Suppressor macrophage treated with lipopolysaccharide for 1 hour (primary cell): ENCODE measurements at regions not wholly inside any gene's neighbourhood (a gene's known extent, or its start where the extent isn't known, plus 50 kb on each side); places are given as distances from the start of the nearest gene placed in this dataset.
"Not testable (repeated sequence)": the region's sequence is repeated elsewhere in the genome, so short reads cannot be mapped to it uniquely, and the experiment has no call there.

Experiments used
- DNase-seq, 3 donors: peaks; one replicate each; pipeline ENCODE4 v3.0.0-alpha.2; 2020 to 2022

DNA sequence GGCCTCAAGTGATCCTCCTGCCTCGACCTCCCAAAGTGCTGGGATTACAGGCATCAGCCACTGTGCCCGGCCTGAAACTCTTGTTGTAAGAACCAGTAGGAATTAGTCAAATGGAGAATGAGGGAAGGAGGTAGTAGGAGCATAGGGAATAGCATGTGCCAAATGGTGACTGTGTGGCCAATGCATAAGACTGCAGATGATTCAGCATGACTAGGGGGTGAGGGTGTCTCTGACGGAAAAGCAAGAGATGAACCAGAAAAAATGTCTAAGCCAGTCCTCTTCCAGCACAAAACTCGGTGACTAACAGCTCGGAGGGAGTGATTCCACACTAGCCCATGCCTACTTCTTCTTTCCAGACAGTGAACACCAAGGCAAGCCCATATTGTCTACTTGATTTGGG is 58.2 kb upstream of the DUSP21 start:
- DNase-seq = peak; percentile 15 to 36 (median 17)

- no peak for DNase-seq
These were observed 59.6 kb upstream of the DUSP21 start for GRCh38 chrX:44784241-44784640.

DNA sequence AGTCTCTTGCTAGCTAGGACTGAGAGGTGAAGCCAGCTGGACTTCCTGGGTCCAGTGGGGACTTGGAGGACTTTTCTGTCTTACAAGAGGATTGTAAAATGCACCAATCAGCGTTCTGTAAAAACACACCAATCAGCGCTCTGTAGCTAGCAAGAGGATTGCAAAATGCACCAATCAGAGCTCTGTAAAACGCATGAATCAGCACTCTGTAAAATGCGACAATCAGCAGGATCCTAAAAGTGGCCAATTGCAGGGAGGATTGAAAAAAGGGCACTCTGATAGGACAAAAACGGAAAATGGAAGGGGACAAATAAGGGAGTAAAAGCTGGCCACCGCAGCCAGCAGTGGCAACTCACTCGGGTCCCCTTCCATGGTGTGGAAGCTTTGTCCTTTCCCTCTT is 65.6 kb upstream of the DUSP21 start:
- DNase-seq = no peak

DNA sequence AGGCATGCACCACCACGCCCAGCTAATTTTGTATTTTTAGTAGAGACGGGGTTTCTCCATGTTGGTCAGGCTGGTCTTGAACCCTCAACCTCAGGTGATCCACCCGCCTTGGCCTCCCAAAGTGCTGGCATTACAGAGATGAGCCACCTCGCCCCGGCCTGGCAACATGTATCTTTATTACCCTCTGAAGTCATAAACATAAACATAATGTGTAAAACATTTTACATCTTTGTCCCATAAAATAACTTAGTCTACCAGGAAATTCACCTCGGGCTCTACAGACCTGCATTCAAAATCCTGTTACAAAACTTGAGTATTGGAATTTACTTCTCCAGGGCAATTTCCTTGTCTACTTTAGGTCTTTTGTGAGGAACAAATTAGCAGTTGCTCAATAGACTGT is 68.1 kb upstream of the DUSP21 start:
- DNase-seq = peak in 1 of 3 donors; percentile 14

DNA sequence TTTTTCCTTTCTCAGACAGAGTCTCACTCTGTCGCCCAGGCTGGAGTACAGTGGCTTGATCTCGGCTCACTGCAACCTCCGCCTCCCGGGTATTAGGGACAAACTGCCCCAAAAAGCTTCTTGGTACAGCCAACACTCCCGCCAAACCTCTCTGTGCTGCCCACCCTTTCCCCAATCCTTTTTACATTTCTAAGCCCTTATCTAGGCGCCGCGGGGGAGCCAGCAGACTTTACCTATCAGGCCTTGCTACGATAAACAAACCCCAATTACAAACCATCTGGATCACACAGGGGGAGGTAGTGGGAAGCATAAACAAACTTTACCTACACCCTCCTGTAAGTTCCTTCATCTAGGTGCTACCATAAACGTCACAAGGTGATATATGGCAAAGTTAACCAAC is 69.8 kb upstream of the DUSP21 start:
- not testable (repeated sequence) for DNase-seq

GRCh38 chrX:44770121-44770520 is 73.7 kb upstream of the DUSP21 start:
- DNase-seq = no peak

DNA sequence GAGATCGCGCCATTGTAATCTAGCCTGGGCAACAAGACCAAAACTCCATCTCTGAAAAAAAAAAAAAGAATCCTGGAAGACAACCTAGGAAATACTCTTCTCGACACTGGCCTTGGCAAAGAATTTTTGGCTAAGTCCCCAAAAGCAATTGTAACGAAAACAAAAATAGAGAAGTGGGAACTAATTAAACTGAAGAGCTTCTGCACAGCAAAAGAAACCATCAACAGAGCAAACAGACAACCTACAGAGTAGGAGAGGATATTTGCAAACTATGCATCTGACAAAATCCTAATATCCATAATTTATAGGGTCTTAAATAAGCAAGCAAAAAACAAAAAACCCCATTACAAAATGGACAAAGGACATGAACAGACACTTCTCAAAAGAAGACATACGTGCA is 76.5 kb upstream of the DUSP21 start:
- no peak for DNase-seq

DNA sequence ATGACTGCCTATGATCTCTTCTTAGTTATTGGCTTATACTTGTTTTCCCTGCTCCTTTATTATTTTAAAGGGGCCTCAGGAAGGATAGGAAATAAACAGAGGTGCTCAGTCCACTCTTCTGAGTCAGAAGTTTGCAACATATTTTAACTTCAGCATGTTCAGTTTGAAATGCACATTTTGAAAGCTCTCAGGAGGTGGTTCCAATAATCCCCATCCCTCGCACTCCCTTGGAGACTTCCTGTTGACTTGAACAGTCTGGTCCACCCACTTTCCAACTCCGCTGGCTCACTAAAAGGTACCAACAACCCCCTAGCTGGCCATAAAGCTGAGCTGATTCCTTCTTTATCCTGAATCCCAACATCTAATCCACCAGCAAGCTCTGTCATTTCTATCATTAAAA is 78.3 kb upstream of the DUSP21 start:
- no peak for DNase-seq

DNA sequence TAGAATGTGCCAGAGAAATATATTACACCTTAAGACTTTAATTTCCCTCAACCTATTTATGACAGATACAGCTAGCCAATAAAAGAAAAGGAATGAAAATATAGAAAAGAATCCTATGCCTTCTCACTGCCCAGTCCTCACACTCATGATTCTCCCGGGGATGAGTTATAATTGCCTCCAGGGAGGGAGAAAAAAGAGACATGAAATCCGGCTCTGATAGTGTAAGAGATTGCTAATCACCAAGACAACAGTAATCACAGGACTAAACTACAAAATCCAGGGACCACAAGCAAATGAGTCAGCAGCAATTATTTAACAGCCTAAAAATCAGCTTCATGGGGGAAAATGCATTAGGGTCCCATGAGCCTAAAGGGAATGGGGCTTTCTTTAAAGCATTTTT is 95.9 kb upstream of the DUSP21 start:
- peak in 1 of 3 donors; percentile 4 for DNase-seq

DNA sequence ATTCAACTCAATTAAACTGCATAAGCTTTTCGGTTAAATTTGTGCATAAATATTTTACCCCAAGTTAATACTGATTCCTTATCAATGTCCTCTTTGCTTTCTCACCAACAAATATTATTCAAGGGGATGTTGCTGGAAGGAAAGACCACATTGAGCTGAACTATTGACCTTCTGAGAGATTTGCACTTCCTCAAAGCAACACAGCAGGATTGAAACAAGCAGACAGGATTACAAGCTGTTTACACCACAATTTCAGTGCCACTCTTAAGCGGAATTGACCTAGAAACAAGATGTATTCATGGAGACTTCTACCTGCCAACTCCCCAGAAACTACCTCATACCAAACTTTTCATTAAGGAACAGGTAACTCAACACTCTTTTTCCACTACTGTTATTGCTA is 96.5 kb upstream of the DUSP21 start:
- DNase-seq = peak in 2 of 3 donors; percentile 3 to 14

DNA sequence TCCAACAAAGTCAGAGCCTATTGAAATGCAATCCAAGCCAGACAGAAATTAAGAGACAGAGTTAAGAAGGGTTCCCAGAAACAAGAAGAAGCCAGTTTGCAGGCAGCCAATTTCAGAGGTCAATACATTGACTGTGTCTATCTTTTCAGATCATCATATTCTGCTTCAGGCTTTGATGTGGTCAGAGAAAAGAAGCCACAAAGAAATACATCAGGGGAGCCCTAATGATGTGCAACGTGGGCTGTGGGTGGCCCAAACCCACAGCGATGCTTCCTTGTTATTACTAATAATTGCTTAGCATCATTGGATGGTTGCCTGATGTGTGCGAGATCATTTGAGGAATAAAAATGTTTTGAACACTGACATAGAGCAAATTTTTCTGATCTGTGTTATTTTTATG is 99.0 kb upstream of the DUSP21 start:
- DNase-seq = no peak

DNA sequence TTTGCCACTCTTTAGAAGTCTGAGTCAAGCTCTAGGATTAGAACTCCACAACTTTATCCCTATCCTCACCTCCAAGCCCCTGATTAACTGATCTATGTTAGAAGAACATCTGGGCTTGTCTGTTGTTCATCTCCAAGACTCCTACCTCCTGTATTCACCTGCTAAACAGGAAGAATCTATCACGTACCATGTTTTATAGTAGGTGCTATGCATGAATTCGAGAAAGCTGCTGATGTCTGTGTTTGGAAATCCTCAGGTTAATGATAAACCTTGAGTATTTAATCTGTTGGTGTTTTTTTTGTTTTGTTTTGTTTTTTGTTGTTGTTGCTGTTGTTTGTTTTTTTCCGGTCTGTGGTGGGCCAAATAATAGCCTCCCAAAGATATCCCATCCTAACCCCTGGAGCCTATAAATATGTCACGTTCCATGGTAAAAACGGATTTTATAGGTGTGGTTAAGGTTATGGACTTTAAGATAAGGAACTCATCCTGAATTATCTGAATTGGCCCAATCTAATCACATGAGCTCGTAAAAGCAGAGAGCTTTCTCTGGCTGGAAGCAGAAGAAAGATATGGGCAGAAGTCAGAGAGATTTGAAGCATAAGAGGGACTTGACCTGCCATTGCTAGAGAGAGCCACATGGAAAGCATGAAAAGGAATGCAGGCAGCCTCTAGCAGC is 101.2 kb upstream of the DUSP21 start:
- DNase-seq = no peak

DNA sequence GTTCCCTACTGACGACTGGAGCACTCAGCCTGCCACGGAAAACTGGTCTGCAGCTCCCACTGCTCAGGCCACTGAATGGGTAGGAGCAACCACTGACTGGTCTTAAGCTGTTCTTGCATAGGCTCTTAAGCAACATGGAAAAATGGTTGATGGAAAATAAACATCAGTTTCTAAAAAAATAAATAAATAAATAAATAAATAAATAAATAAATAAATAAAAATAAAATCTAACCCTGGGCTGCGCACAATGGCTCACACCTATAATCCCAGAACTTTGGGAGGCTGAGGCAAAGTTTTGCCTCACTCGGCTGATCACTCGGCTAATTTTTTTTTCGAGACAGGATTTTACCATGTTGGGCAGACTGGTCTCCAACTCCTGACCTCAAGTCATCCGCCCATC is 102.0 kb upstream of the DUSP21 start:
- DNase-seq = not testable (repeated sequence)

- not testable (repeated sequence) for DNase-seq
These were observed 102.4 kb upstream of the DUSP21 start for GRCh38 chrX:44741458-44741857.

- DNase-seq = no peak
These were observed 108.3 kb upstream of the DUSP21 start for GRCh38 chrX:44735498-44735897.

DNA sequence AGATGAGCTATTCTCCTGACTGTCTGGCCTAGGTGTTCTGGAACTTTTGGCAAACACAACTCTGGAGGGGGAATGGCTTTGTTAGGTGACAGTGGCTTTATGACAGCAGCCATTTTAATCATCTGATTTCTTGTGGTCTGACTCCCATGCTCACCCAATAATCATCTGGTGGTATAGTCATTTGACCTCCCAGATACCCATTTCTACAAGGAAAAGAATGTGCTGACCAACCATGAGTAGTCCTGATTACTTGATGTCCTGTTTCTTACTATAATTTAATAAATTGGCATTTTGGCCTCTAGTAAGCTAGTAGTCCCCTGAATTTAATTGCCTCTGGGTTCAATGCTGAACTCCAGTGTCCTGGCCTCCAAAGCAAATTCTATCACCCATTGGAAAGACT is 109.9 kb upstream of the DUSP21 start:
- no peak for DNase-seq

- DNase-seq = no peak
These were observed 112.7 kb upstream of the DUSP21 start for GRCh38 chrX:44731160-44731559.

GRCh38 chrX:44723426-44723825 is 120.4 kb upstream of the DUSP21 start:
- peak in 1 of 3 donors; percentile 1 for DNase-seq

- peak in 2 of 3 donors; percentile 0 to 8 for DNase-seq
These were observed 135.4 kb upstream of the DUSP21 start for GRCh38 chrX:44708470-44708869.

GRCh38 chrX:44705817-44706551 is 137.8 kb upstream of the DUSP21 start:
- DNase-seq = no peak

- DNase-seq = no peak
These were observed 145.5 kb upstream of the DUSP21 start for GRCh38 chrX:44698357-44698756.

- no peak for DNase-seq
These were observed 150.6 kb upstream of the DUSP21 start for GRCh38 chrX:44693255-44693654.

DNA sequence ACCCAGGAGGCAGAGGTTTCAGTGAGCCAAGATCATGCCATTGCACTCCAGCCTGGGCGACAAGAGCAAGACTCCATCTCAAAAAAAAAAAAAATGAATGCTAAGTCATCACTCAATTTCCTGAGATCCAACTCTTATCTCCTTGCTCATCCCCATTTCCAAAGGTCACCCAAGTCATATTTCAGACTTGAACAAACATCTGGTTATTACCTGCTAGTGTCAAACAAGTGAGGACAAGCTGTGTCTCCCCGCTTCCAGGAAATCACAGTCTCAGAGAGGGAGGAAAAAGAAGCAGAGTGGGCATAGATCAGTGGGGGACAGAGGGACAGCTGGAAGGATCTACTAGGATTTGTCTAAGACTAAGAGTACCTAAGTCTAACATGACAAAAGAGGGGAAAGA is 147.5 kb upstream of the FUNDC1 start:
- no peak for DNase-seq

GRCh38 chrX:44675362-44676024 is 132.8 kb upstream of the FUNDC1 start:
- DNase-seq = no peak
